PFSK-1 (cell line): ENCODE measurements at regions not wholly inside any gene's neighbourhood (a gene's known extent, or its start where the extent isn't known, plus 50 kb on each side); places are given as distances from the start of the nearest gene placed in this dataset.

ENCODE experiments used
- POLR2AphosphoS5 ChIP-seq: IDR thresholded peaks from 2 replicates; pipeline ENCODE4 v1.6.1; 2012; ENCODE audit warnings: low read depth, mild to moderate bottlenecking, control low read depth, low read length, moderate library complexity
- SIN3A ChIP-seq: IDR thresholded peaks from 2 replicates; pipeline ENCODE4 v1.6.1; 2012; ENCODE audit warnings: mild to moderate bottlenecking, low read length, moderate library complexity, borderline replicate concordance; ENCODE audit not compliant: insufficient read depth
- TAF1 ChIP-seq: IDR thresholded peaks from 2 replicates; pipeline ENCODE4 v1.6.1; 2012; ENCODE audit warnings: low read length, control low read depth, borderline replicate concordance; ENCODE audit not compliant: insufficient read depth
- TF ChIP-seq, protein P1 (sequence below), 2 experiments: IDR thresholded peaks; 2 replicates each; pipeline versions ENCODE4 v1.6.1 to v1.8.0; 2011 to 2012; ENCODE audit warnings: low read depth in 2 of 2, low read length in 2 of 2, control low read depth in 1 of 2, inconsistent platforms in 1 of 2, mild to moderate bottlenecking in 1 of 2, moderate library complexity in 1 of 2; ENCODE audit not compliant: insufficient read depth in 1 of 2

DNA sequence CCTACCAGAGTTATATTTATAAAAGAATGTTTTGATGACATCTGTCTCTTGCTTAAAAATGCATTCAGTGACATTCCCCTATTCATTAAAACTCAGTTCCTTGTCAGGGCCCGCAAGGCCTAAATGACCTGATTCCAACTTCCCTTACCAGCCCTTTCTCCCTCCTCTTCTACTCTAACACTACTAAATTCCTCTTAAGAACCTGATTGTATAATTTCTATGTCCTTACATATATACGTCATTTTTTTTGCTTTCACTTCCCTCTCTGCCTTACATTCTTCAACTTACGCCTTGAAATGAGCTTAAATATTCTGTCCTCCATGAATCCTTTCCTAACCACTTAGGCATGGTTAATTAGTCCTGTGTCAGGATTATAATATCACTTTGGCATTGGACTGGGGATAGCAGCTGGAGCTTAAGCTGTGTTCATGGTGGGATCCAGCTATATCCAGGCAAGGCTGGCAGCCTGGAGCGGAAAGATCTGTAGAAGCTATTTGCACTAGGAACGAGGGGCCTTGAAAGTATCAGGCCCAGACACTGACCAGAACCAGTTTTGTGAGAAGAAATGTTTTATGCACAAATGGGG, 360.2 kb upstream of the PTBP2 start:
- TF ChIP-seq, protein P1, sequence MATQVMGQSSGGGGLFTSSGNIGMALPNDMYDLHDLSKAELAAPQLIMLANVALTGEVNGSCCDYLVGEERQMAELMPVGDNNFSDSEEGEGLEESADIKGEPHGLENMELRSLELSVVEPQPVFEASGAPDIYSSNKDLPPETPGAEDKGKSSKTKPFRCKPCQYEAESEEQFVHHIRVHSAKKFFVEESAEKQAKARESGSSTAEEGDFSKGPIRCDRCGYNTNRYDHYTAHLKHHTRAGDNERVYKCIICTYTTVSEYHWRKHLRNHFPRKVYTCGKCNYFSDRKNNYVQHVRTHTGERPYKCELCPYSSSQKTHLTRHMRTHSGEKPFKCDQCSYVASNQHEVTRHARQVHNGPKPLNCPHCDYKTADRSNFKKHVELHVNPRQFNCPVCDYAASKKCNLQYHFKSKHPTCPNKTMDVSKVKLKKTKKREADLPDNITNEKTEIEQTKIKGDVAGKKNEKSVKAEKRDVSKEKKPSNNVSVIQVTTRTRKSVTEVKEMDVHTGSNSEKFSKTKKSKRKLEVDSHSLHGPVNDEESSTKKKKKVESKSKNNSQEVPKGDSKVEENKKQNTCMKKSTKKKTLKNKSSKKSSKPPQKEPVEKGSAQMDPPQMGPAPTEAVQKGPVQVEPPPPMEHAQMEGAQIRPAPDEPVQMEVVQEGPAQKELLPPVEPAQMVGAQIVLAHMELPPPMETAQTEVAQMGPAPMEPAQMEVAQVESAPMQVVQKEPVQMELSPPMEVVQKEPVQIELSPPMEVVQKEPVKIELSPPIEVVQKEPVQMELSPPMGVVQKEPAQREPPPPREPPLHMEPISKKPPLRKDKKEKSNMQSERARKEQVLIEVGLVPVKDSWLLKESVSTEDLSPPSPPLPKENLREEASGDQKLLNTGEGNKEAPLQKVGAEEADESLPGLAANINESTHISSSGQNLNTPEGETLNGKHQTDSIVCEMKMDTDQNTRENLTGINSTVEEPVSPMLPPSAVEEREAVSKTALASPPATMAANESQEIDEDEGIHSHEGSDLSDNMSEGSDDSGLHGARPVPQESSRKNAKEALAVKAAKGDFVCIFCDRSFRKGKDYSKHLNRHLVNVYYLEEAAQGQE (IDR thresholded peaks at IDR 0.05; ENCODE audit: insufficient read depth in 1 of 2, low read depth in 2 of 2, low read length in 2 of 2), result no peak
- TF ChIP-seq SIN3A, result no peak
- TF ChIP-seq TAF1, result no peak
- TF ChIP-seq POLR2AphosphoS5, result no peak
